Activated CD4-positive, alpha-beta T cell treated with anti-CD3 and anti-CD28 coated beads for 36 hours (primary cell): ENCODE measurements at regions not wholly inside any gene's neighbourhood (a gene's known extent, or its start where the extent isn't known, plus 50 kb on each side); places are given as distances from the start of the nearest gene placed in this dataset.
"Not testable (repeated sequence)": the region's sequence is repeated elsewhere in the genome, so short reads cannot be mapped to it uniquely, and the experiment has no call there.

ENCODE experiments used
- ATAC-seq: fragments of 200-7000 bp; cut with Tn5 transposase; one replicate; pipeline ENCODE4 v1.10.0; 2021; ENCODE audit warnings: mild to moderate bottlenecking, moderate library complexity
- CTCF ChIA-PET: fragments of 350-600 bp; sonication (Branson Sonifier 250); formaldehyde crosslinking; loops from one replicate; lab custom pipeline; 2021; ENCODE audit warnings: antibody characterized with exemption; lab: Charles Lee
- POLR2A ChIA-PET: fragments of 350-600 bp; sonication (Branson Sonifier 250); formaldehyde crosslinking; loops from one replicate; lab custom pipeline; 2021; ENCODE audit warnings: antibody characterized with exemption, inconsistent platforms; lab: Charles Lee
- DNase-seq: peaks from one replicate; pipeline ENCODE4 v3.0.0-alpha.2; 2020
- H3K27ac Mint-ChIP-seq: one replicate; pipeline ENCODE4 v1.8.0; 2021; ENCODE audit warnings: mixed read lengths
- H3K27me3 Mint-ChIP-seq: one replicate; pipeline ENCODE4 v1.8.0; 2021; ENCODE audit warnings: mixed read lengths
- H3K36me3 Mint-ChIP-seq: one replicate; pipeline ENCODE4 v1.8.0; 2021; ENCODE audit warnings: low read depth, mixed read lengths
- H3K4me1 Mint-ChIP-seq: one replicate; pipeline ENCODE4 v1.8.0; 2021; ENCODE audit warnings: mixed read lengths
- H3K4me3 Mint-ChIP-seq: one replicate; pipeline ENCODE4 v1.8.0; 2021; ENCODE audit warnings: mild to moderate bottlenecking, moderate library complexity, mixed read lengths
- H3K9me3 Mint-ChIP-seq: one replicate; pipeline ENCODE4 v1.8.0; 2021; ENCODE audit warnings: low read depth, mixed read lengths
- intact Hi-C, 2 experiments: fragments of 100-400 bp; cut with DNase I in 1 of 2; cut with micrococcal nuclease in 1 of 2; formaldehyde crosslinking; loops; one replicate each; pipeline versions ENCODE4 v1.14.2 to v1.15.1; 2022 to 2024; cut with DNase I, micrococcal nuclease

DNA sequence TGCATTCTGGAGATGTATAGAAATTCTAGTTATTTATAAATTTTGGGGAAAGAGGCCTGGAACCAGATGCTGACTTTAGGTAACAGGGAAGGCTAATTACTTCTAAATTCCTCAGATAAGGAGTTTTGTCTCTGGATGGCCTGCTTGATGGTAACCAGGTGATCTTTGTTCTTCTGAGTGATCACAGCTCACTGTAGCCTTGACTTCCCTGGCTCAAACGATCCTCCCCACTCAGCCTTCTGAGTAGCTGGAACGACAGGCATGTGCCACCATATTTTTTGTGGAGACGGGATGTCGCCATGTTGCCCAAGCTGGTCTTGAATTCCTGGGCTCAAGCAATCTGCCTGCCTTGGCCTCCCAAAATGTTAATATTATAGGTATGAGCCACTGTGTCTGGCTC, 54.4 kb upstream of the MSH6 start:
- no peak for DNase-seq
- Mint-ChIP-seq H3K4me1 (no peaks in the 10 kb centered on the region), H3K9me3 (no peaks in the 10 kb centered on the region), H3K4me3 (no peak overlapping the region), H3K27me3 (no peaks in the 10 kb centered on the region), H3K36me3 (no peaks in the 10 kb centered on the region), H3K27ac (no peak overlapping the region)
- POLR2A ChIA-PET, result interaction anchor here (0.6 kb wide), 1 partner anchor 16 kb away, joined by 3 read pairs; no protein-coding TSS in a partner anchor
- intact Hi-C loops, result no loop called here
- ATAC-seq, result no peak
- CTCF ChIA-PET, result interaction anchor here (0.6 to 0.8 kb wide), 3 partner anchors 17 to 660 kb away, joined by 3 read pairs; no protein-coding TSS in a partner anchor

DNA sequence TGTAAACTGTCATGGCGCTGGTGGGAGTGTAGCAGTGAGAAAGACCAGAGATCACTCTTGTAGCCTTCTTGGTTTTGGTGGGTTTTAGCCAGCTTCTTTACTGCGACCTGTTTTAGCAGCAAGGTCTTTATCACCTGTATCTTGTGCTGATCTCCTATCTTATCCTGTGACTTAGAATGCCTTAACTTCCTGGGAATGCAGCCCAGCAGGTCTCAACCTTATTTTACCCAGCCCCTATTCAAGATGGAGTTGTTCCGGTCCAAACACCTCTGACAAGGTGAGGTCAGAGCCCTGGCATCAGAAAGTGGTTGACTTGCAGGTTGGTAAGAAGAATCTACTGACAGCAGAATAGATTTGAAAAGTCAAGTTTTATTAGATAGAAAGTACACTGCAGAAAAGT, 55.0 kb upstream of the MSH6 start:
- CTCF ChIA-PET, result interaction anchor here (1.6 kb wide), 1 partner anchor 39 kb away, joined by 5 read pairs; no protein-coding TSS in a partner anchor
- Mint-ChIP-seq H3K9me3 (no peaks in the 10 kb centered on the region), H3K4me1 (no peaks in the 10 kb centered on the region), H3K4me3 (no peak overlapping the region), H3K36me3 (no peaks in the 10 kb centered on the region), H3K27me3 (no peaks in the 10 kb centered on the region), H3K27ac (no peak overlapping the region)
- POLR2A ChIA-PET, result interaction anchor here (0.6 kb wide), 1 partner anchor 17 kb away, joined by 3 read pairs; no protein-coding TSS in a partner anchor
- DNase-seq, result no peak
- no peak for ATAC-seq
- intact Hi-C loops, result no loop called here

- intact Hi-C loops, H3K27me3 Mint-ChIP-seq, H3K4me1 Mint-ChIP-seq, H3K27ac Mint-ChIP-seq, DNase-seq, H3K9me3 Mint-ChIP-seq, ATAC-seq, H3K4me3 Mint-ChIP-seq, H3K36me3 Mint-ChIP-seq: not testable (repeated sequence)
- ChIA-PET CTCF (interaction anchor here (1.6 kb wide), 1 partner anchor 40 kb away, joined by 5 read pairs; no protein-coding TSS in a partner anchor), POLR2A (interaction anchor here (0.6 kb wide), 1 partner anchor 10 kb away, joined by 13 read pairs; no protein-coding TSS in a partner anchor)
These were observed 56.0 kb upstream of the MSH6 start for GRCh38 chr2:47726978-47727377.

GRCh38 chr2:47725808-47726207, 57.1 kb upstream of the MSH6 start:
- no peaks in the 10 kb centered on the region for H3K4me1 Mint-ChIP-seq
- no peaks in the 10 kb centered on the region for H3K9me3 Mint-ChIP-seq
- POLR2A ChIA-PET, result no interaction called here
- no peaks in the 10 kb centered on the region for H3K36me3 Mint-ChIP-seq
- CTCF ChIA-PET, result interaction anchor here (0.5 to 0.7 kb wide), 3 partner anchors 49 to 391 kb away, joined by 3 read pairs; no protein-coding TSS in a partner anchor
- ATAC-seq (no peak), DNase-seq (no peak)
- H3K27me3 Mint-ChIP-seq, result no peaks in the 10 kb centered on the region
- H3K27ac Mint-ChIP-seq, result no peak overlapping the region
- intact Hi-C loops, result no loop called here
- H3K4me3 Mint-ChIP-seq, result no peak overlapping the region

DNA sequence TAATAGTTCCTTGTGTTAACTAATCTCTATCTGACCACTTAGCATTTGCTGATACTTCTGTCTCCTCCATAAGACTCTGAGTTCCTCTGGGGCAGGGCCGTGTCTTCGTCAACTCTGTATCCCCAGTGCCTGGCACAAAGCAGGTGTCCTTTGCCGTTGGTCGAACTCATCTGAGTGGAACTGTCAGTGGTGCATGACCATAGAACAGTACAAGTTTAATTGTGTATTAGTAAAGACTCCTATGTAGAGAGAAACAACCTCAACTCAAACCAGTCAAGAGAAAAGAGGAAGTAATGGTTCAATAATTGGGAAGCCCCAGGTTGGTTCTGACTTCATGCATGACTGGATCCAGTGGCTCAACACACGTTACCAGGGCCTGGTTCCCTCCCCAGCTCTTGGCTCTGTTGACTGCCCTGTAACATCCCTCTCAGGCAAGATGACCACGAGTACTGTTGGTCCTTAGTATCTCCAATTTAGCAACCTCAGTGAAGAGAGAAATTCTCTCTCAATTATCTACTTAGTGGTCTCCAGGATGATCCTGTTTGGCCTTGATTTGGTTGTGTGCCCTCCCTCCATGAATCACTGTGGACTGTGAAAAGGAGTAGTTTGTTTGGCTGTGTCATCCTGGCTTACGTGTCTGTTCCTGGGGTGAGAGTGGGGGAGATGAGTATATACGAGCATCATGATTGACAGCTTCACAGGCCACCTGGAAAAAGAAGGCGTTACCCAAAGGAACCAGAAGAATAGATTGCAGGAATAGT, 58.5 kb upstream of the MSH6 start:
- no peaks in the 10 kb centered on the region for H3K27me3 Mint-ChIP-seq
- no peak overlapping the region for H3K27ac Mint-ChIP-seq
- DNase-seq (no peak), ATAC-seq (peak; percentile 23)
- H3K9me3 Mint-ChIP-seq, result no peaks in the 10 kb centered on the region
- ChIA-PET POLR2A (no interaction called here), CTCF (interaction anchor here (0.7 kb wide), 1 partner anchor 115 kb away, joined by 4 read pairs; no protein-coding TSS in a partner anchor)
- no peak overlapping the region for H3K4me3 Mint-ChIP-seq
- no peaks in the 10 kb centered on the region for H3K36me3 Mint-ChIP-seq
- no peaks in the 10 kb centered on the region for H3K4me1 Mint-ChIP-seq
- intact Hi-C loops, result no loop called here

GRCh38 chr2:47721296-47721695, 61.6 kb upstream of the MSH6 start:
- no peak for ATAC-seq
- CTCF ChIA-PET, result interaction anchor here (0.7 to 1.0 kb wide), 2 partner anchors 60 to 146 kb away, joined by 3 to 4 read pairs; no protein-coding TSS in a partner anchor
- Mint-ChIP-seq H3K4me3 (no peak overlapping the region), H3K36me3 (no peaks in the 10 kb centered on the region), H3K9me3 (no peaks in the 10 kb centered on the region), H3K4me1 (no peaks in the 10 kb centered on the region), H3K27ac (no peak overlapping the region), H3K27me3 (no peaks in the 10 kb centered on the region)
- POLR2A ChIA-PET, result no interaction called here
- intact Hi-C loops, result no loop called here
- no peak for DNase-seq

DNA sequence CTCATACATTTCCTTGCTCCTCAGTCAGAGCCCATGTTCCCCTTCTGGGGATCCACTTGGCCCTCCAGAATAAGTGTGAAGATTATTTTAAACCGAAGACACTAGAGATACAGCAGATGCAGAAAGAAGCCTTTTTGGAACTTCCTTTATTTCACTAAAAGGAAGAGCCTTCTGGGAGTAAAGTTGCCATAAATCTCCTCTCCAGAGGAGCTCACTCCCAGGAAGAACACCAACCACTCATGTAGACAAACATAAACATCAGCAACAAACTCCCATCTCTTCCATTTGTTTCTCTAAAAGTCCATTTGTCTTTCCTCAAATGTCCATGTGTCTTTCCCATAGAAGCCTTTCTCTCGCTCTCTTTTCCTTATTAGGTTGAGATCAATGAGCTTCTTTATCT, 62.4 kb upstream of the MSH6 start:
- H3K36me3 Mint-ChIP-seq, result no peaks in the 10 kb centered on the region
- H3K27me3 Mint-ChIP-seq, result no peaks in the 10 kb centered on the region
- H3K9me3 Mint-ChIP-seq, result no peaks in the 10 kb centered on the region
- intact Hi-C loops, result no loop called here
- POLR2A ChIA-PET, result interaction anchor here (0.6 kb wide), 1 partner anchor 398 kb away, joined by 3 read pairs; no protein-coding TSS in a partner anchor
- H3K4me1 Mint-ChIP-seq, result no peaks in the 10 kb centered on the region
- no peak overlapping the region for H3K27ac Mint-ChIP-seq
- ATAC-seq, result no peak
- no peak overlapping the region for H3K4me3 Mint-ChIP-seq
- DNase-seq, result no peak
- CTCF ChIA-PET, result interaction anchor here (0.7 to 1.5 kb wide), 3 partner anchors 47 to 146 kb away, joined by 3 to 6 read pairs (median 4); no protein-coding TSS in a partner anchor

- CTCF ChIA-PET, result interaction anchor here (0.7 to 1.5 kb wide), 2 partner anchors 47 to 188 kb away, joined by 5 to 6 read pairs; no protein-coding TSS in a partner anchor
- ATAC-seq, result peak; percentile 39
- H3K4me3 Mint-ChIP-seq, result no peak overlapping the region
These were observed 62.9 kb upstream of the MSH6 start for GRCh38 chr2:47720036-47720435.

GRCh38 chr2:47719099-47719498, 63.8 kb upstream of the MSH6 start:
- POLR2A ChIA-PET, result no interaction called here
- CTCF ChIA-PET, result interaction anchor here (0.7 to 0.8 kb wide), 2 partner anchors 64 to 138 kb away, joined by 3 to 4 read pairs; partner anchors contain the start of gene MSH6
- no peaks in the 10 kb centered on the region for H3K4me1 Mint-ChIP-seq
- no peak overlapping the region for H3K4me3 Mint-ChIP-seq
- H3K9me3 Mint-ChIP-seq, result no peaks in the 10 kb centered on the region
- DNase-seq (no peak), ATAC-seq (peak; percentile 65)
- intact Hi-C loops, result loop anchor here in 1 of 2 experiments (5.0 kb wide), 1 partner anchor 48 kb away; no protein-coding TSS in a partner anchor
- H3K27ac Mint-ChIP-seq, result no peak overlapping the region
- no peaks in the 10 kb centered on the region for H3K27me3 Mint-ChIP-seq
- H3K36me3 Mint-ChIP-seq, result no peaks in the 10 kb centered on the region

More at GRCh38 chr2:47720036-47720435, 62.9 kb upstream of the MSH6 start:
- DNase-seq, result no peak
- Mint-ChIP-seq H3K9me3 (no peaks in the 10 kb centered on the region), H3K36me3 (no peaks in the 10 kb centered on the region), H3K4me1 (no peaks in the 10 kb centered on the region), H3K27me3 (no peaks in the 10 kb centered on the region), H3K27ac (no peak overlapping the region)
- POLR2A ChIA-PET, result no interaction called here
- intact Hi-C loops, result no loop called here

DNA sequence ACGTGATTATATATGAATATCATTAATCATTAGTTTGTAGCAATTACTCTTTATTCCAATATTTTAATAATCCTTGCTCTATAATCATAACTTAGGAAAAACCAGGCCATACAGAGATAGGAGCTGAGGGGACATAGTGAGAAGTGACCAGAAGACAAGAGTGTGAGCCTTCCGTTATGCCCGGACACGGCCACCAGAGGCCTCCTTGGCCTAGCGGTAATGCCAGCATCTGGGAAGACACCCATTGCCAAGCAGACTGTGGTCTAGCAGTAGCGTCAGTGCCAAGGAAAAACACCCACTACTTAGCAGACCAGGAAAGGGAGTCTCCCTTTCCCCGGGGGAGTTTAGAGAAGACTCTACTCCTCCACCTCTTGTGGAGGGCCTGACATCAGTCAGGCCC, 66.6 kb upstream of the MSH6 start:
- H3K4me1 Mint-ChIP-seq, POLR2A ChIA-PET, H3K27ac Mint-ChIP-seq, H3K36me3 Mint-ChIP-seq, CTCF ChIA-PET, H3K9me3 Mint-ChIP-seq, H3K27me3 Mint-ChIP-seq, H3K4me3 Mint-ChIP-seq, ATAC-seq: not testable (repeated sequence)
- DNase-seq, result peak; percentile 7
- intact Hi-C loops, result loop anchor here in 1 of 2 experiments (5.0 kb wide), 1 partner anchor 51 kb away; no protein-coding TSS in a partner anchor

GRCh38 chr2:47715552-47715951, 67.4 kb upstream of the MSH6 start:
- DNase-seq, result no peak
- Mint-ChIP-seq H3K27ac (no peak overlapping the region), H3K27me3 (no peaks in the 10 kb centered on the region), H3K9me3 (no peaks in the 10 kb centered on the region), H3K4me1 (no peaks in the 10 kb centered on the region), H3K4me3 (no peak overlapping the region), H3K36me3 (no peaks in the 10 kb centered on the region)
- CTCF ChIA-PET, result no interaction called here
- ATAC-seq, result no peak
- intact Hi-C loops, result loop anchor here in 1 of 2 experiments (5.0 kb wide), 1 partner anchor 52 kb away; no protein-coding TSS in a partner anchor
- POLR2A ChIA-PET, result no interaction called here
